ENCODE measurements at regions not wholly inside any gene's neighbourhood (a gene's known extent, or its start where the extent isn't known, plus 50 kb on each side); places are given as distances from the start of the nearest gene placed in this dataset.
"Not testable (repeated sequence)": the region's sequence is repeated elsewhere in the genome, so short reads cannot be mapped to it uniquely, and the experiment has no call there.

DNA sequence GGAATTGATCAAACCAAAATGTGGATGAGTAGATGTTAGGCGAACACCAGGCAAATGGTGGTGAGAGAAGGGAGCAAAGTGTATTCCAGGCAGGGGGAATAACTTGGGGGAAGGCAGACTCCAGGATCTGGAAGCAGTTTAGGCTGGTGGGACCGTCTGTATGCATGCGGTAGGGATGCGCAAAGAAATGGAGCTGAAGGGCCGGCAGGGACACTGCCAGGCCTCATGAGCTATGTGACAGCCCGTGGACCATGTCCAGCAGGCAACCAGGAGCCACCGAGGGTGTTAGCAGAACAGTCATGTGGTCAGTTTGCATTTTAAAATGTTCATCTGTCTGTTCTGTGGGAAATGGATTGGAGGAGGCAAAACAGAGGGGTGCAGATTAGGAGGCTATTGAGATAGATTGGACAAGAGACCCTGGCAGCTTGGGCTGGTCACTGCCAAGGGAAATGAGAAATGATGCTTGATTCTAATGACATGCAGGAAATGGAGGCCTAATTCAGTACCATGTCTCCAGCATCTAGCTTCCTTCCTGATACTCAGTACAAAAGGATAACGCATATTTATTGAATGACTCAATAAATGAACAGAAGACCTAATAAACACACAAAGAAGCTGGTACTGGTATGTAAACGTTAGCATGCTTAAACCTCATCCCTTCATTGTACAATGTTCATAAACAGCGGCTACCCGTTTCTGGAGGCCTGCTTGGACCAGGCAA, 412.4 kb downstream of the BUD13 start:
- no peak for DNase-seq

DNA sequence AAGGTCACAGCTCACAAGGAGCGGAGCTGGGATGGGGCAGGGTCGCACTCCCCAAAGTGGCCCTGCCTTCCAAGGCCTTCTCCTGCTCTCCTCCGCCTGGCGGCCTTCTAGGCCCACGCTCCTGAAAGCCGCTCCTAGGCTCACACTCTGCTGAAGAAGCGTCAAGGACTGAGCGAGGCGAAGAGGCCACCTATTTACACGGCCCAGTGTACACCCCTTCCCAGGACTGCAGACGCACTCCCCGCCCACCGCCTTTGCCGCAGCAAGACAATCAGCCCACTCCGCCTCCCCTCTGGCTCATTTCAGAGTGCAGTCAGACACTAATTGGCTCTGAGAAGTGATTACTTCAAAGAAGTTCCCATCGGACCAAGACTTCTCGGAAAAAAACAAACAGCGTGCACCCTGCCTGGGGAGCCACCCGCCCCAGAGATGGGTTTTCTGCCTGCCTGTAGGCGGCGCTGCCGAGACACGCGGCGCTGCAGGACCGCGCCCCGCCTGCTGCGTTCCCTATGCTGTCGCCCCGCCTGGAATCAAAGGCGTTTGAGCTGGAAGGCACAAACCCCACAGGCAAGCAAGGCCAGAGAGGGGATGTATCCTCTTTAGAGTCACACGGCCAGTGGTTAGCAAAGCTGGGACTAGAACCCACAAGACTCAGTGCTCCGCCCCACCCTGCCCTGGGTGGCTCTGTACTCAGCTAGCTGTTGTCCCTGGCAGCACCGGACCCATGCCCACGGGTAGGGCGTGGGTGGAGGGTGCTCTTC, 414.8 kb downstream of the BUD13 start:
- DNase-seq: no peak

DNA sequence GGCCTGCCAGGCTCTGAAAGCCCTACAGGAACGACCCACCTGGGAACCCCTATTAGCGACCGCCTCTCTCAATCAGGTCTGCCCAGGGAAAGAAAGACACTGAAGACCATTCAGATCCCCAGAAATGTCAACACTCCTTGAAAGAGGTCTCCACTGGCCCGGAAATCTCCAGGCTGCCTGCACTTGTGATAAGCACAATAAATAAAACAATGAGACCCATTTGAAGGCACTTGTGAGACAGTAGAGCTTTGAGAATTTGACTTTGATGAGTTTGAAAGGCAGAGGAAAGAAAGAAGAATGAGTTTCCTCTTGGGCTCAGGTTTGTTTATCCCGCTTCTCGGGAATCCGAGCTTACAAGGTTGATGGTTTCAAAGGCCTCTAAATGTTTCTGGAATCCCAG, 416.3 kb downstream of the BUD13 start:
- no peak for DNase-seq

DNA sequence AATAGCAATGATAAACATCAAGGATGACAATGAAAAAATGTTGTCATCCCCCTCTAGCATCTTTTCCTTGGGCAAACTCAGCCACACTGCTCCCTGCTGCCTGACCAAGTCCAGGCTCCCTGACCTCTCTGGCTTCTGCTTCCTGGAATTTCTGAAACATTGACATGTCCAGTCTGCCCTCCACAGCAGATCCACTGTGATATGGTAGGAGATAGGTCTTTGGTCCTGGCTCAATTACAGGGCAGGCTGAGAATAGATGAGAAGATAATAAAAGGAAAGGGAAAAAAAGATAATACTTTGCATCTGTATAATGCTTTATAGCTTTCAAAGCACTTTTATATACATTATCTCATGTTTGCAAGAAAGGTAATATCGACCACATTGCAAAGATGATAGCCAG, 417.7 kb downstream of the BUD13 start:
- DNase-seq: no peak

DNA sequence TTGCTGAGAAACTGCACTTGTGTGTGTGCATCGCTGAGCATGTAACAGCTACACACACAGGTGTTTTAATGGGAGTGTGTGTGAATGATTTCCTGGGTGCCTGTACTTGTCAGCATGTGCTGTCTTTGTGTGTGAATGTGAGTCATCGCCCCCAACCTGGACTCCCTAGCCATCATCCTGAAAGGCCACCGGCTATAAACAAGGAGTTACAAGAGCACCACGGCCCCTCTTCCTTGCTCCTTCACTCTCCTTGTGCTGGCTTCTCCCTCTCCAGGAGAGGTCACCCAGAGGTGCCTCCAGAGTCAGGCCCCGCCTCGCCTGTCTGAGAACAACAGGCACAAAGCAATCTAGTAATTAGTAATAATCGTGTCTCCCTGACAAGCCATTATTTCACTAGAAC, 419.2 kb downstream of the BUD13 start:
- DNase-seq: no peak

DNA sequence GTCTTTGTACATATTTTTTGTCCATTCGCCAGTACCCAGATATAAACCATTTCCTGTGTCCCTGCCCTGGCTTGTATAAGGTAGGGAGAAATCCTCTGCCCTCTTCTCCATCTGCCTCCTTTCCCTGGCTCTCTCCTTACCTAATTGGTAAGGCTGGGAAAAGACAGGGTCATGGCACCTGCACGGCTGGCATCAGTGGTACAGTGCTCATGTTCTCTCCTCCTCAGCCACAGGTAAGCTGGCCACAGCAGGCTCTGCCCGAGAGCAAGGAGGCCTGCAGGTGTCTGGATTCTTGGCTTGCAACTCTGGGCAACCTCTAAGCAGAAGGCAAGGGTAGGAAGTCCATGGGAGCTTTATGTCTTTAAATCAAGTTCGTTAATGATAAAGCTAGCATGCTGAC, 419.9 kb downstream of the BUD13 start:
- DNase-seq: no peak

DNA sequence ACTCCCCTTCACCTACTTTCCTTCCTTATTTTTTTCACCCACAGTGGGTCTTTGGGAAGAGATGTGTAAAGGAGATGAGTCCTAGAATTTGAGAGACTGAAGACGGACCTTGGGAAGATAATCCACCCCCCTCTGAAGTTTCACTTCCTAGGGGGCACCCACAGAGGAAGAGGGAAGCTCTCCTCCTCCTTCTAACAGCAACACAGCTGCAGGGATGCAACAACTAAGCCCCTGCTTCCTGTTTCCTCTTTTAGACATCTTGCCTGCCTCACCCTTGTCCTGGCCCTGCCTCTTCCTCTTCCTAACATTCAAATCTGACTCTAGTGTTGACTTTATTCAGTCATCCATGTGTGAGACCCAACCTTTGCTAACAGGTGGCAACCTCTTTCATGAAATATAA, 424.6 kb downstream of the BUD13 start:
- no peak for DNase-seq

DNA sequence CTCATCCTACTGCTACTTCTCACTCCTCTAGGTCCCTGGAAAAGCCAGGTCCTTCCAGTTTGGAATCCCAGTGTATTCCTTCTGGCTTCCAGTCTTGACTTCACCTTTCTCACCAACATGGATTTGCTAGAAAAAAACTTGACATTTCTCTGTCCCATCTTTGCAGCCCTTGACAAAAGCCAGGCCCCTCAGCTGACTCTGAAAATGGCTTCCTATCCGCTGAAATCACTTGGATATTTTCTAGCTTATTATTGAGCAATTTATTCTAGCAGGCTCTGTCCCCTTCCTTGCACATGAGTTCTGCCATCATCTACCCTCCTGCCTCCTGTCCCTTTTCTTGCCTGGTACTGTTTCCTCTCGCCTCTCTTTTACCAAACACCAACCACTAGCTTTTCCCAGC, 427.2 kb downstream of the BUD13 start:
- DNase-seq: no peak

DNA sequence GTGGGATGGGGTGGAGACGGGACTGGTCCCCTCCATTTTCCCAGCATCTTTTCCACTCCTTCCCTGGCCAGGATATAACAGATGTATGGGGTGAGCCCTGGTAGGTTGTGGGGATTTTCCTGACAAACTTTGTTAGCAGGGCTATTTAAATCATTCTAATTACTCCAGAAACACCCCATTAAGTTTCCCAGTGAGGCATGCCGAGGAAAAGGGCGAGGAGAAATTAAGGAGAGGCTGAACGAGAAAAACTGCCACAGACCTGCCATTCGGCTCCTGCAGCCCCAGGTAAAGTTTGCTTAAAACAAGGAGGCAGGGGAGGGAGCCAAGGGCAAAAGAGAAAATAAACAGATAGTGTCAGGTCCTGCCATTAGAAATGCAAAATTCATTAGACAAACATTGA, 428.2 kb downstream of the BUD13 start:
- no peak for DNase-seq

DNA sequence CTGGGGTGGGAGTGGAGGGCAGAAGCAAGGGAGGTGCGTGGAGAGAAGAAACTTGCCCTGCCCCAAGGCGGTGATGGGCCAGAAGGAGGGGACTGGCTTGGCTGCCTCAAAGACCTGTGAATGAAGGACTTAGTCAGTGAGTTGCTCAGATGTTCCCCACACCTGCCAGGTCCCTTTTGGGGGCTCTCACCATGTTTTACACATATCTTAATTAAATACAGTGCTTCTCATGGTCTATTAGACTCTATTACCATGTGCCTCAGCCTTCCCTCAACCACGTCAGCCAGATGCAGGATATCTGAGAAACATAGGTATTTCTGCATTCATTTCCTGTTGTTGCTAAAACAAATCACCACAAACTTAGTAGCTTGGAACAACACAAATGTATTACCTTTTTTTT, 429.5 kb downstream of the BUD13 start:
- DNase-seq: no peak

DNA sequence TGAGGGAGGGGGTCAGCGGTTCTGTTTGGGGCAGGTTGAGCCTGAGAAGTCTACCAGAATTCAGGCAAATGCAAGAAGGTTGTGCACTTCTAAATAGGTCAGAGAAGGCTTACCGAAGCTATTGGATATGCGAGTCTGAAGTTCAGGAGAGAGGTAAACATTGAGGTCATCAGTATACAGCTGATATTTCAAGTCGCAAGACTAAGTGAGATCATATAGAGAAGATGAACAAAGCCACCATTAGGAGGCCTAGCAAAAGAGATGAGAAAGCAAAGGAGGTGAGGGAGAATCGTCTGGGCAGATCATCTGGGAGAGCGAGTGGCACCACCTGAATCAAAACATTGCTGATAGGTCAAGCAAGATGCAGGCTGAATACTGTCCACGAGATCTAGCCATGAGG, 430.6 kb downstream of the BUD13 start:
- DNase-seq: no peak

DNA sequence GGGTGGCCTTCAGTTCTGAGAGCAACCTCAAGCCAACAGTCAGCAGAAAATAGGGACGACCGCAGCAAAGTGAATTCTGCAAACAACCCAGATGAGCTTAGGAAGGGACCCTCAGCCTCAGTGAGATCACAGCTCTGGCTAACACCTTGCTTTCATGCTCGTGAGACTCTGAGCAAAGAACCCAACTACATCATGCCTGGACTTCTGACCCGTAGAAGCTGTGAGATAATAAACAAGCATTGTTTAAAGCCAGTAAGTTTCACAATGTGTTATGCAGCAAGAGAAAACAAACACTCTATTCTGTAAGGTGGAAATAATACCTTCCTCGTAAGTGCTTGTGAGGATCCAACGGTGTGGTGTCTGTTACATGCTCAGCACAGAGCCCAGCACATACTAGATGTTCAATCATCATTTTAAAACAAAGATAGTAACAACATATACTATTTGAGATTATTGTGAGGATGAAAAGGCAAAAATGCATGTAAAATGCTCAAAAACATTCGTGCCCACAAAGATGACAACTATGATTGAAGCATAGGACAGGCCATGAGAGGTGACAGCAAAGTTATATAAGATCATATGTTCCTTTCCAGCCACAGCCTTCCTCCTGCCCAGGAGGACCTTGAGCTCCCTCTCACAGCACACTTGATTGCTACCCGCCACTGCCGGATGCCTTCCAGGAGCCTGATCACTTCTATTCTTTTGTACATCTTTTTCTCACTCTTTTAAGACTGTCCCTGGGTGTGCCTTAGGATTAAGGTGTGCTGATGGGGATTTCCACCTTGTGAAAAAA, 433.3 kb downstream of the BUD13 start:
- no peak for DNase-seq

DNA sequence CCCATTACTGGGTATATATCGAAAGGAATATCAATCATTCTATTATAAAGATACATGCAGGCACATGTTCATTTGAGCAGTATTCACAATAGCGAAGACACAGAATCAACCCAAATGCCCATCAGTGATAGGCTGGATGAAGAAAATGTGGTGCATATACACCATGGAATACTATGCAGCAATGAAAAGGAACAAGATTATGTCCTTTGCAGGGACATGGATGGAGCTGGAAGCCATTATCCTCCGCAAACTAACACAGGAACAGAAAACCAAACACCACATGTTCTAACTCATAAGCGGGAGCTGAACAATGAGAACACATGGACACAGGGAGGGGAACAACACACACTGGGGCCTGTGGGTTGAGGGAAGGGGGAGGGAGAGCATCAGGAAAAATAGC, 434.3 kb downstream of the BUD13 start:
- not testable (repeated sequence) for DNase-seq

DNA sequence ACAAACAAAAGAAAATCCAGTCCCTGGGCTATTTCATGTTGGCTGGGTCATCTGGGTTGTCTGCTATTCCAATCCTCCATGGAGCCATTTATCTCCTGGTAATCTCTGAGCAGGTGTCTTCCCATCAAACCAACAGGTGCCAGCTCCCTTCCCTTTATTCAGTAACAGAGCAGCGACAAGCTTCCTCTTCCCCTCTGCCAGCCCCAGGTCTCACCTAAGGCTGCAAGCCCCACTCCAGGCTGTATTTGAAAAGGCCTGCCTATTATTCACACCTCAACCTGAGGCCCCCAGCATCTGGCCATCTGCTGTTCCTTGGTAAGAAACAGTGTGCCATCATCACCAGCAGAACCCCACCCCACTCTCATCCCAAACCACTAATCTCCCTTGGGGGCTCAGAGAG, 436.2 kb downstream of the BUD13 start:
- no peak for DNase-seq

DNA sequence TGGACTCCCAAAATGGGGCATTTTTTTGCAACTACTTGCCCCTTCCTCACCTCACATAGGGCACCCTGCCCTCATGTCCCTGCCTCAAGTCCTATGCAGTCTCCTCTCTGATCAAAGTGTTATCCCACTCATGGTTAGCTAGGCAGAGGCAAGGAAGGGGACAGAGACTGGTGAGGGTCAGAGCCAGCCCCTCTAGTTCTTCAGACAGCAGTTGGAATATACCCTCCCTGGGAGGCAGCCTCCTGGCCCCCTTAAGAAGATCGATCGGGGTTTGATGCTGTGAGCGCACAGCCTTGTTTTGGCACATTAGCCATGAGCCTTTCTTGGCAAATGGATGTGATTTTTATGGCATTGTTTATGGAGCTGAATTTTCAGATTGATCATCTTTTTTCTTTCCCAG, 436.9 kb downstream of the BUD13 start:
- DNase-seq: no peak

DNA sequence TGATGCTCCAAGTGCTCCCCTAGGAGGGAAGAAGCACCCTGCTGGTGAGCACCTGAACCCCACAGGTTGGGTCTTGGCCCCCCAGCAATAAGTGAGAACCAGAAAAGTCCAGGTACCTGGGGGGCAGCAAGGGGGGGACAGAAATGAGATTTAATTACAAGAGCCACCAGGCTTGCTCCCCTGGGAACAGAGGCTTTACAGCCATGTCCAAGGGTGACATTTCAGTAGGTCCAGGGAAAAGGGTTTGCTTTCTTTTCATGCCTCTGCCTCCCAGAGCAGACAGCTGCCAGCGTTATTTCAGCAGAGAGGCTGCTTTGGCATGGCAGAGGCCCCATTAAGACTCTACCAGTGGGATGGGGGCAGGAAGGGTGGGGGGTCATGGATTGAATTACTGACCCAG, 437.7 kb downstream of the BUD13 start:
- DNase-seq: no peak

DNA sequence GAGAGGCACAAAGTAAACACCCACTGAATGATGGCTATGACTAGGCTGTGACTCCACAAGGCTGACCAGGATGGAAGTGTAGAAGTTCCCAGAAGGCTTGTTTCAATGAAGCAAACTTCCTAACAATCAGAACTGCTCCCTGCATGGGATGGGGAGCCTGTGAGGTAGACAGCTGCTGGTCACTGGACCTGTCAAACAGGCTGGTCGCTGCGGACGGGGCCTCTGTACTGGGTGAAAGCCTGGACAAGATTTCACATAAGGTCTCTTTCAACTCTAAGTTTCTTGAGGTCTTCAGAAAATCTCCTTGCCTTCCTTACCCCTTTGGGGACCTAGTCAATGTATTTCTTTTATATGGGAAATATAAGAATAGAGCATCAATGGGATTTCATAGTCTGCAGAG, 438.2 kb downstream of the BUD13 start:
- no peak for DNase-seq

DNA sequence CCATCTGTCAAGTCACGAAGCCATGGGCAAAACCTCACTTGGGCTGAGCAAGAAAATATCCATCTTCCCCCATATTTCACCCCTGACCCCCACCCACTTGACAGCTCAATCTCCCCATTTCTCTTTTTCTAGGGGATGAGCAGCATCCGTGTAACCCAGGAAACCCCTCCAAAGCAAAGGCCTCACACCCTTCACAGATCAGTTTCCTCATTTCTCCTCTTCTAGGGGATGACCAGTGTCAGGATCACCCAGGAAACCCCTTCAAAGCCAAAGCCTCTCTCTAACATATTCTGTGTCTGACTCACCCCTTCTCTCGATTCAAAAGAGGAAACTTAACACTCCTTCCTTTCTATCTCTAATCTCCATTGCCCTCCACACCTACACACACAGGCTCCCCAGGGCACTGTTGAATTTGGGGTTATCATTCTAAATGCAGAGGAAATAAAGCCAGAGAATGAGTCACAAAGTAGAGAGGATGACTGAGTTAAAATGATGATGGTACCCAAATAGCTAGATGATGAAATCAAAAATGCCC, 439.7 kb downstream of the BUD13 start:
- DNase-seq: no peak

DNA sequence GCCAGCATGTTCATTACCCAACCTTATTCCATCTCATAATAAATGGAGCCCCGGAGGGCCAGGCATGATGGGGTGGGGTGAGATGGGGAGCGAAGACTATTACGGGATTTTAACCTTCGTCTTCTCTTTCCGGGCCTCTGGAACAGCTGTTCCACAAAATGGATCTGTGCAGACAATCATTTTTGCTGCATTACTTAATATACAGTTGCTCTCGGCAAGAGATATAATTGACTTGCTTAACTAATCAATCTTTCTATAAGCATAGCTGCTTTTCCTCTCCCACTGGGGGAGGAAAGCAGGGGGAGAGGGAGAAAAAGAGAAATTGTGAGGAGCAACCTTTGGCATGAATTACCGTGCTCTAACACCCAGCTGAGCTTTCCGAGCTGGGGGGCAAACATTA, 440.4 kb downstream of the BUD13 start:
- no peak for DNase-seq

DNA sequence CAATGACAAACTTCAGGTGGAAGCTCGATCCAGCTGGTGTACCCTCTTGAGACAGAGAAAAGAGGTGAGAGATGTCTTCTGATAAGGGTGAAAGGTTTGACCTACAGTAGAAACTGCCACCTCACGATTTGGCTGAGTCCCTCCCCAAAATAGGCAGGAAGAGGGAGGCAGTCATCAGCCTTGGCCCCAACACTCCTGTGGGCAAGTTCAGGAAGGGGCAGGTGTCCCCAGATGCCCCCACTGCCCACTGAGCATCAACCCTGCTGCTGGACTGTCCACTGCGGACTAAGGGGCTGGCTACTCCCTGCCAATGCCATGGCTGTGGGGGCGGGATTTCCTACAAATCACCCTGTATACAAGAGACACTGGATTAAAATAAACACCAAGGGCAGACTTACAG, 441.4 kb downstream of the BUD13 start:
- DNase-seq: no peak

DNA sequence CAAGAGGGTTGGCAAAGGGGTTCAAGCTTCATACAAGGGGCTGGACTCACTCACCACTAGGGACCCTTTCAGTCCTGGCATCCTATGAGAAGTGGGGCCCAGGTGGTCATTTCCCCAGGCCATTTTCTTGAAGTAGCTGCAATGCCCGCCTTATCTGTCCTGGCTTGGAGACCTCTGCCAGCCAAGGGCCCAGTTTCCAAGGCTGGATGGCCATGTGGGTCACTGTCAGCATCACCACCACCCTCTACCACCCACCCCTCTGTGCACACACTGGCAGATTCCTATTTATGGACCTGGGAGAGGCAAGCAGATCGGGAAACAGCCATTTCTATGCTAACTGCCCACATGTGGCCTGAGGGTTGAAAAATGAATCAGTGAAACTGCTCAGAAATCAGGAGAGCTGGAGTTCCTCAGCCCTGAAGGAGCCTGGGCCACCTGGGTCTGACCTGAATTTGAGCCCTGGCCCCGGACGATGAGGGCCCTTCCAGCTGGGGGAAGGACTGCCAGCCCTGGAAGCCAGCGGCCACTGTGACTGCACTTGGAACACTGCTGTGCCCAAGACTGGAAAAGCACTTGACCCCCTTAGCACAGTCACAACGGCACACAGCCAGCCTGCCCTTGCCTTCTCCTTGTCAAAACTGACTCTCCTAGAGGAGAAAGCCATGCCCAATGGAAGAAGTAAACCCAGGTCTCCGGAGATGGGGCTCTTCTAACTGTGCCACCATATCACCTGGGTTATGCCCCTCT, 442.2 kb downstream of the BUD13 start:
- DNase-seq: no peak

DNA sequence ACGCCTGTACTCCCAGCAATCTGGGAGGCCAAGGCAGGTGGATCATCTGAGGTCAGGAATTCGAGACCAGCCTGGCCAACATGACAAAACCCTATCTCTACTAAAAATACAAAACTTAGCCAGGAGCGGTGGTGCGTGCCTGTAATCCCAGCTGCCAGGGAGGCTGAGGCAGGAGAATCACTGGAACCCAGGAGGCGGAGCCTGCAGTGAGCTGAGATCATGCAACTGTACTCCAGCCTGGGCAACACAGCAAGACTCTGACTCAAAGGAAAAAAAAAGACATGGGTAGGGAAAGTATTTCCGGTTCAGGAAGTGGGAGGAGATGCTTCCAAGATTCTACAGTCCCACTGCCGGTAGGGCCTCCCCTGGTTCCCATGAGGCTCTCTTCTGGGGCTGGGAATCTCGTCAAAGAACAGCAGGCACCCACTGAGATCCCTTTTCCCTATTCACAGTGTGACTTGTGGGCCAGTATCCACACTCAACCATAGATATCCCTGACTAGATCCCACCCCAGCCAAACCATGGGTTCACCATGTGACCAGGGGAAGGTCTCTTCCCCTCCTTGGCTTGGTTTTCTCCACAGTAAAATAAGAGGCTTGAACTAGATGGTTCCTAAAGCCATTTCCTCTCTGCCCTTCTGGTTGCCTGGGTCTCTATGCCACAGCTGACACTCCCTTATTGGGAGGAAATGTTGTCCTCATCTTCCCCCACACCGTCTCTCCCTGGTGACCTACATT, 443.3 kb downstream of the BUD13 start:
- DNase-seq: no peak
